NCI-H1417 treated with DMSO at 0.1 percent for 48 hours (cell line): ENCODE measurements at regions not wholly inside any gene's neighbourhood (a gene's known extent, or its start where the extent isn't known, plus 50 kb on each side); places are given as distances from the start of the nearest gene placed in this dataset.
"Not testable (repeated sequence)": the region's sequence is repeated elsewhere in the genome, so short reads cannot be mapped to it uniquely, and the experiment has no call there.

Experiments used
- DNase-seq: peaks from one replicate; lab custom pipeline; 2025; lab: John Stamatoyannopoulos, UW

DNA sequence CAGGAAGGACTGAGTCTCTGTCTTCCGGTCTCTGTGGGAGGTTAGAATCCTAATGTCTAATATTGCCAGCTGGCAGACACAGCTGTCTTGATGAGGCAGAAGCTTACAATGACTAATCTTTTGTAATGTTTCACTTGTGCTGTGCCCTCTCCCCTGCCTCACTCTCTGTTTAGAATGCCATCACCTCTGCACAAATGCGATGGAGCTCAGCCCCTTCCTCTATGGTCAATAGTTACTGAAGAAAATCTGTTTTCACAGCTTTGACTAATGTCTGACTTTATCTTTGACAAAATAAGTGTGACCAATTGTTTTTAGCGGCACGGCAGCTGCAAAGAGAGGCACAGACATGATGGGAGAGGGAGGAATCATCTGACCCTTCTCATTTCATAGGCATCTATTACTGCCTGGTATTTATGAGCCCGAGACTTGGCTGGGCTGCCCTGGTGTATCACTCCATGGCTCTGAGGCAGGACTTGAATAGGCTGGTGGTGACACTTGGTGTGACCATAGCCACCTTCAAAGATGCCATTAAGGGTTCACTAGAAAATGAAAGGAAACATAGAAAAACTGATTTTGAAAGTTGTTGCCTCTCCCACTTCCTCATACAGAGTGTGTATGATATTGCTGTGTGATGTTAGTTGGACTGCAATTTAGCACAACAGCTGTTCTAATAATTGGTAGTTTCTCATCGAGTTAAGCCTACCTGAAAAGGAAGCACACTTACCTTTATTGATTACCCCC lies 163.2 kb upstream of the NBPF11 start:
- DNase-seq = no peak

DNA sequence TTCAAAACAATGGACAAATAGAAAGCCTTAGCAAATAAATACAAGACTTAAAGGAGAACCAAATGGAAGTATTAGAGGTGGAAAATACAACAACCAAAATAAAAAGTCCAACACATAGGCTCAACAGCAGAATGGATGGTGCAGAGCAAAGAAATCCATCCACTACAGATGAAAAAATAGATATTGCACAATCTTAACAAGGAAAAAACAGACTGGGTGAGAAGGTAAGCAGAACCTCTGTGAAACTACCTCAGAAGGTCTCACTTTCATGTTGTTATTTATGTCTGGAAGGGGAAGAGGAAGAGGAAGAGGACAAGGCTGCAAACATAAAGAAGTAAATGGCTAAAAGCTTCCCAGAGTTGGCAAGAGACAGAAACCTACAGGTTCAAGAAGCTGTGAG lies 158.7 kb upstream of the NBPF11 start:
- no peak for DNase-seq

DNA sequence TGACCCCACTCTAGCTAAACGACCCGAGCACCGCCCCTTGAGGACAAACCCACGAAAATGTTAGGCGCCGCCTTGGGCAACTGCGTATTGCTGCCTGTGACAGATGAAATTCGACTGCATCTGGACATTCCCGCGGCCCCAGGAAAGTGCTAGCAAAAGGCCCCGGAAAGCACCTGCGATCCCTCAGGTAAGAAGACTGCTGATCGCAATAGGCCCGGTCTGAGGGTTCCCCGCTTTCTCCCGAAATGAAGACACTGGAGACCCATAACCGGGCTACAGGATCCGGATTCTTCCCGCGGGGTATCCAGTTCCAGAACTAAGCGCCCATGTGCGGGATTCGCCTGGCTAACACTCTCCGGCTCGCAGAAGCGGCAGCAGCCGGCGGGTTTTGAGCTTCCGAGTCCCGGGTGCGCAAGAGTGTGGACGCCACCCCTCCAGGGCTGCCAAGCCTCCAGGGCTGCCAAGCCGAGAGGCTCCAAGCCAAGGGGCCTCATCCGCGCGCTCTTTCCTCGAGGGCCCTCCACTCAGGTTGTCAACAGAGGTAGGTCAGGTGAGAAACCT lies 157.9 kb upstream of the NBPF11 start:
- DNase-seq = no peak

DNA sequence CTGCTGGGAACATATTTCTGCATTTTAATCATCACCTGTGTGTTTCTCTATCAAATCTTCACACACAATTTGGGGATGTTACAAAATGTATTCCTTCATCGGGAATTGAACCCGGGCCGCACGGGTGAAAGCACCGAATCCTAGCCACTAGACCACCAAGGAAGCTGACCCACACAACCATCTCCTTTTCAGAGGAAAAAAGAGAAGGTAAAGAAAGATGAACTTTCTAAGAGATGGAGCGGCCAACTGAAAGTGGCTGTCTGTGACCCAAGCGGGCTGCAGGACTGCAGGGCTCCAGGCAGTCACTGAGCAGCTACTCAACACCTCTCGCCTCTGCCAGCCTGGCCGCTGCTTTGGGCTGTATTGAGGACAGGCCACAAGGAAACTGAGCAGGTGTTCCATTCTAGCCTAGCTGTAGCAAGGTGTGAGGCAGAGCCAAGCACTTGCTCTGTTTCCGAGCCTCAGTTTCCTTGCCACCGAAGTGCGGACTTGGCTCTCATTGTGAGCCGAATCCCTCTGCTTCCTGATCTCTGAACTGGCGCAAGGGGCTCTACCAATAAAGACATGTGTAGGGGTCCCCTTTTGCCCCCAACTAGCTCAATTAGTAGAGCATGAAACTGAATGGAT lies 156.9 kb upstream of the NBPF11 start:
- no peak for DNase-seq

DNA sequence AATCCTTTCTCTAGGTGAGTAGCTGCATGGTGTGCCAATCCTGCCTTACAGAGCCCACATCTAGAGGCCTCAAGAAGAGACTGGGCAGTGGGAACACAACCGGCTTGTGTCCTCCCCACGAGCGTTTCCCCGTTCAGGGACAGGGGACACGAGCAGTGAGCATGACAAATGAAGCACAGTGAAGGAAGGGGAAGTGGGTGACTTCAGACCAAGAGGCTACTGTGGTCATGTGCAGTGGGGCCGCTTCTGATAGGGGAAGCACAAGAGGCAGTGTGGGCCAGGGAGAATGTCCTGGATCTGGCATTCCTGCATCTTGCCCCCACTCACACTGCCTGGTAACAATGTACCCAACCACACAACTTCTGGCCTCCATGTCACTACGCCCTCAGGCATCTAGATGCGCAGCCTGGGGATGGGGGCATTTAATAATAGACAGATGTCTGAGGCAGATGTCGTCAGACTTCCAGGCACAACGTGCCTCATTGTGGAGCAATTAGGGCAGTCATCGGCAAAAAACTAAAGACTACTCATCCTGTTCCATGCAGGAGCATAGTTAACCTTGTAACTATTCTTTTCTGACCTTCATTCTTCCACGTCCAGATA lies 155.6 kb upstream of the NBPF11 start:
- DNase-seq = no peak

DNA sequence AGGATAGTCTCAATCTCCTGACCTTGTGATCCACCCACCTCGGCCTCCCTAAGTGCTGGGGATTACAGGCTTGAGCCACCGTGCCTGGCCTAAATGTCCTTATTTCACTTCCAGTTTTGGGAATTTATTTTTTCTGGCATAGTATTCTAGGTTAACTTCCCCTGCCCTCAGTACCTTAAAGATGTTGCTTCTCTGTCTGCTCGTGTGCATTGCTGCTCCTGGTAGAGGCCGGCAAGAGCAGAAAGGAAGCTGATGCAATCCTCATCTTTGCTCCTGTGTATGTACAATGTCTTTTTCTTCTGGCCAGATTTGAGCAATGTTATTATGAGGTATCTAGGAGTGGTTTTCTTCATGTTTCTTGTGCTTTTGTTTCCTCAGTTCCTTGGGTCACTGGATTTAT lies 152.9 kb upstream of the NBPF11 start:
- DNase-seq = not testable (repeated sequence)

DNA sequence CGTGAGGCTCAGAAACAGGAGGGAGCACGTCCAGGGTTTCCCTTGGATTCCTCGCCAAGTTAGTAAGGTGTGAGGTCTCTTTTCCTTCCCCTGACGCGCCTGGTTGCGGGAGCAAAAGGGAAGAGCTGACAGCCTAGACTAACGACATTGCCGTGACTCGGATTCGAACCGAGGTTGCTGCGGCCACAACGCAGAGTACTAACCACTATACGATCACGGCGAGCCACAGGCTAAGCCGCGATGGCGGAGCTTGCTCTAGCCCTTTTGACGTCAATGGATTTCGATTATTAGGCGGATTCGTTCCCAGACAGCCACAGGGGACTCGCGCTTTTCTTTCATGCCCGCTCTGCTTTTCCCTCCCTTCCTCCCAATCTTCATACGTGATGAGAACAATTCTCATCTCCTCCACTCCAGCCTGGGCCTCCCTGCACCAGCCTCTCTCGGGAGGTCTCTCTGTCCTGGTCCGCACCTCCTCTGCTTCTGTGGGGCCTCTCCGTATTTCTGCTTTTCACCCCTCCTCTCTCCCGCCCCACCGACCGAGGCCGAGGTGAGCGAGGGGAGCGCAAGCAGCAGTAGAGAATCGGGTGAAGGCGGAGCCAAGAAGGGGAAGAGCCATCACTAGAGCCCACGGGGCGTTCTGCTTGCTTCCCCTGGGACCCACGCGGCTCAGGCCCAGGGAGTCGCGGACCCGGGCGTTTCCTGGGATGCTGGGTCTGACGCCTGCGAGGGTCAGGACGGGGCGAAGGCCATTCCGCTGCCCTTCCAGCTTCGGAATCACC lies 150.7 kb upstream of the NBPF11 start:
- DNase-seq = not testable (repeated sequence)

DNA sequence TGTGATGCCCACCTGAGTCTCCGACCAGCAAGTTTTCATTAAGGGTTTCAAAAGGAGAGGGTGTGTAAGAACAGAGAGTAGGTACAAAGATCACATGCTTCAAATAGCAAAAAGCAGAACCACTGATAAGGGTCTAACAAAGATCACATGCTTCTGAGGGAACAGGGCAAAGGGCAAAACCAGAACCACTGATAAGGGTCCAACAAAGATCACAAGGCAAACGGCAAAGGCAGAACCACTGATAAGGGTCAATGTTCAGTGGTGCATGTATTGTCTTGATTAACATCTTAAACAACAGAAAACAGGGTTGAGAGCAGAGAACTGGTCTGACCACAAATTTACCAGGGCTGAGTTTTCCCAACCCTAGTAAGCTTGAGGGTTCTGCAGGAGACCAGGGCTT lies 145.8 kb upstream of the NBPF11 start:
- DNase-seq = not testable (repeated sequence)

DNA sequence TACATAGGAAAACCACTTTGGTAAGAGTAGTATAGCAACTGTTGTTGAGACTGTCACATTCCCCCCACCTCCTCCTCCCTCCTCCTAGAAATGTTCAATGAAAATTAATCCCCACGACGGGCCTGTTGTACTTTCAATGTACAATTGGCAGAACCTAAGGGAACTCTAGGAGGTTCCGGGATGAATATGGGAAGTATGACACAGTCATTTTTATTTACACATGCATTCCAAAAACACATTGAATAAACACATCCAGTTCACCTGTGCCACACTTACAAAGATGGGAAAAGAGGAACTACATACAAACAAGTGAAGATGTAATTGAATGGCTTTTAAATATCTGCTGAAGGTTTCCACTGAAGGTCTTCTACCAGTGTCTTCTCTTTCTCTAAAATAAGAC lies 144.4 kb upstream of the NBPF11 start:
- DNase-seq = no peak

DNA sequence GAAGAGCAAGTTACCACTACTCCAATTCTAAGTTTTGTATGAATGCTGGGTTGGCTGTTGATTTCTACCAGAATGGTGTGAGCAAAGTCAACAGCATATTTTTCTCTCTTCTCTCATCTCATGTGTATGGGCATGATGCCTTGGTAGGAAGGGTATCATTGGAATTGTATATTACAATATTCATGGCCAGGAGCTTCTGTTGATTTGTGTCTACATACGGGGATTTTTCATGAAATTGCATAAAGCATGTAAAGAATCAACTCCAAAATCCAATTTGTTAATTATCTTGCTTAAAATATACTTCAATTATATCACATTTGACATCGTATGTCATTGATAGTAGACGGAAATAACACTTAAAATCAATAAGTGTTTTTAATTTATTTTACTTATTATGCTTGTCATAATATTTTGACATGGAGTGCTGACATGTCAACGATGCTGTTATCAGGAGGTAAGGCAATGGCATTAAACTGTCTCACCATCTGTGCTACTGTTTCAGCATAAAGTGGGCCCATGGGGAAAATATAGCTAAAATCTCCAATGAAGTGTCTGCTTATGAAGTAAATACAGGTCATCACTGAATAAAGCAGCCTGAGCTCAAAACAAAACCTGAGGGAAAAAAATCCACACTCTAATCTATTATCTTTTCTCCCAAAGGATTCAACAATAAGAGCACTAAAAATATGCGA lies 142.2 kb upstream of the NBPF11 start:
- no peak for DNase-seq

DNA sequence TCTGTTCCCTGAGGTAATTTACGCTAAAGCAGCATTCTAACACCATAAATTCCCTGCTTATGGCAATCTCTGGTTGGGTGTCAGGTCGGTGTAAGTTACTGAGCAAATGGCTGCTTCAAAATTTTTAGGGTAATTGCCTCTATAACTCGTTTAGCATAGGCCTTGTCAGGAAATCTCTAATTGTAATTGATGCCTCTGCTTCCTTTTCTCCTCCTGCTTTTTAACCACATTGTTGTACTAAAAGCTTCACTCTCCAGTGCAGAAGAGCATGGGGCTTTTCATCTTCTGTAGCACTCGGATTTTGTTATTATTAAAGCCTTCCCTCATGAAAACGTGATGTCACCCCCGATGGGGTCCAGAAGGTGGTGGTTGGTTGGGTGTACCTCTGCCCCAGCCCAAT lies 141.6 kb upstream of the NBPF11 start:
- no peak for DNase-seq

DNA sequence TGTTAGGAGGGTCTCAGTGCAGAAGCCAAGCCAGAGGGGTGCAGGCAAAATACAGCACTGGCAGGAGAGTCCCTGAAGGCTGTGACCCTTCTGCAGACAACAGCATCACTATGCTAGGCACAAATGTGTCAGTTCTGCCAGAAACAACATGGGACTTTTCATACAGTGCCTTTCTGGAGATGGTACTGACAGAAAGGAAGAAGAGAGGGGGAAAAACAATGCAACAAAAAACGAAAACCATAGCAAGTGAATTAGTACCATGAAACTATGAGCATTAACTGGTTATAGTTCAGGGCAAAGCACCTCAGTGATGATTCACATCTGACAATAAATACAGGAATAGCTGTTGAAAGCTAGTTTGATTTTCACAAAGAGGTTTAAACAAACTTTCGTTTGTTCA lies 140.8 kb upstream of the NBPF11 start:
- no peak for DNase-seq

DNA sequence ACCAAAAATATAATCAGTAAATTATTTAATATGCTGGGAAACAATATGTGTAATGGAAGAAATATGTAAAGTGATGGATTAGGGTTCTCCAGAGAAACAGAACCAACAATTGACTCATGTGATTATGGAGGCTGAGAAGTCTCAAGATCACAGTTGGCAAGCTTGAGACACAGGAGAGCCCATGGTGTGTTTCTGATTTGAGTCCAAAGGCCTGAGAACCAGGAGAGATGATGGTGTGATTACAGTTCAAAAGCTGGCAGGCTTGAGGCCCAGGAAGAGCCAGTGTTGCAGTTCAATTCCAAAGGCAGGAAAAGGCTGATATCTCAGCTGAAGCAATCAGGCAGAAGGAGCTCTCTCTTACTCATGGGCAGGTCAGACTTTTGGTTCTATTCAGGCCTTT lies 138.8 kb upstream of the NBPF11 start:
- no peak for DNase-seq

DNA sequence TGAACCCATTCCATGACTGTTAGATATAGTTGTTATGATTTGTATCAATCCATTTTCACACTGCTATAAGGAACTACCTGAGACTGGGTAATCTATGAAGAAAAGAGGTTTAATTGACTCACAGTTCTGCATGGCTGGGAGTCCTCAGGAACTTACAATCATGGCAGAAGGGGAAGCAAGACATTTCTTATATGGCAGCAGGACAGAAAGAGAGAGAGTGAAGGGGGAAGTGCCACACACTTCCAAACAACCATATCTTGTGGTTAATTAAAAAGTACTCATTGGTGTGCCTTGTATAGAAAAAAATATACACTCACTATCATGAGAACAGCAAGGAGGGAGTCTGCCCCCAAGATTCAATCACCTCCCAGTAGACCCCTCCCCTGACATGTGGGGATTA lies 137.6 kb upstream of the NBPF11 start:
- DNase-seq = no peak

DNA sequence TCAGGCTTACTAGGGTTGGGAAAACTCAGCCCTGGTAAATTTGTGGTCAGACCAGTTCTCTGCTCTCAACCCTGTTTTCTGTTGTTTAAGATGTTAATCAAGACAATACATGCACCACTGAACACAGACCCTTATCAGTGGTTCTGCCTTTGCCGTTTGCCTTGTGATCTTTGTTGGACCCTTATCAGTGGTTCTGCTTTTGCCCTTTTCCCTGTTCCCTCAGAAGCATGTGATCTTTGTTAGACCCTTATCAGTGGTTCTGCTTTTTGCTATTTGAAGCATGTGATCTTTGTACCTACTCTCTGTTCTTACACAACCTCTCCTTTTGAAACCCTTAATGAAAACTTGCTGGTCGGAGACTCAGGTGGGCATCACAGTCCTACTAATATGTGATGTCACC lies 133.9 kb upstream of the NBPF11 start:
- DNase-seq = not testable (repeated sequence)

DNA sequence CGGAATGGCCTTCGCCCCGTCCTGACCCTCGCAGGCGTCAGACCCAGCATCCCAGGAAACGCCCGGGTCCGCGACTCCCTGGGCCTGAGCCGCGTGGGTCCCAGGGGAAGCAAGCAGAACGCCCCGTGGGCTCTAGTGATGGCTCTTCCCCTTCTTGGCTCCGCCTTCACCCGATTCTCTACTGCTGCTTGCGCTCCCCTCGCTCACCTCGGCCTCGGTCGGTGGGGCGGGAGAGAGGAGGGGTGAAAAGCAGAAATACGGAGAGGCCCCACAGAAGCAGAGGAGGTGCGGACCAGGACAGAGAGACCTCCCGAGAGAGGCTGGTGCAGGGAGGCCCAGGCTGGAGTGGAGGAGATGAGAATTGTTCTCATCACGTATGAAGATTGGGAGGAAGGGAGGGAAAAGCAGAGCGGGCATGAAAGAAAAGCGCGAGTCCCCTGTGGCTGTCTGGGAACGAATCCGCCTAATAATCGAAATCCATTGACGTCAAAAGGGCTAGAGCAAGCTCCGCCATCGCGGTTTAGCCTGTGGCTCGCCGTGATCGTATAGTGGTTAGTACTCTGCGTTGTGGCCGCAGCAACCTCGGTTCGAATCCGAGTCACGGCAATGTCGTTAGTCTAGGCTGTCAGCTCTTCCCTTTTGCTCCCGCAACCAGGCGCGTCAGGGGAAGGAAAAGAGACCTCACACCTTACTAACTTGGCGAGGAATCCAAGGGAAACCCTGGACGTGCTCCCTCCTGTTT lies 128.9 kb upstream of the NBPF11 start:
- not testable (repeated sequence) for DNase-seq

DNA sequence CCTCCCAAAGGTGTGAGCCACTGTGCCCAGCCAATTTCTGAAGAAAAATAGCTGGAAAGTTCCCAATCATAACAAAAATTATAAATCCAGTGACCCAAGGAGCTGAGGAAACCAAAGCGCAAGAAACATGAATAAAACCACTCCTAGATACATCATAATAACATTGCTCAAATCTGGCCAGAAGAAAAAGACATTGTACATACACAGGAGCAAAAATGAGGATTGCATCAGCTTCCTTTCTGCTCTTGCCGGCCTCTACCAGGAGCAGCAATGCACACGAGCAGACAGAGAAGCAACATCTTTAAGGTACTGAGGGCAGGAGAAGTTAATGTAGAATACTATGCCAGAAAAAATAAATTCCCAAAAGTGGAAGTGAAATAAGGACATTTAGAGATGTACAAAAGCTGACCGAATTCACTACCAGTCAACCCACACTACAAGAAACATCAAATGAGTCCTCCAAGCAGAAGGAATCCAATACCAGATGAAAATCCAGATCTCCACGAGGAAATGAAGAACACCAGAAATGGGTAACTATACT lies 127.0 kb upstream of the NBPF11 start:
- DNase-seq = not testable (repeated sequence)

DNA sequence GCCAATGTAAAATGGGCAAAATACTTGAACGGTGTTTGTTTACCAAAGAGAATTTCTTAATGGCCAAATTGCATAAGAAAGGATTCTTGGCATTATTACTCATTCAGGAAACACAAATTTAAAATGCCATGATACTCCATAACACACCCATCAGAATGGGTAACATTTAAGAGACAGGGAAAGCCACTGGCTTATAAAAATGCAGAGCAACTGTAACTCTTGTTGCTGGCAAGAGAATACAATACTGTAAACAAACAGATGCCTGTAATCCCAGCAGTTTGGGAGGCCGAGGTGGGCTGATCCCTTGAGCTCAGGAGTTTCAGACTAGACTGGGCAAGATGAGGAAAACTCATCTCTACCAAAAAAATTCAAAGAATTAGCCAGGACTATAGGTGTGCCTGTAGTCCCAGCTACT lies 125.8 kb upstream of the NBPF11 start:
- DNase-seq = not testable (repeated sequence)

DNA sequence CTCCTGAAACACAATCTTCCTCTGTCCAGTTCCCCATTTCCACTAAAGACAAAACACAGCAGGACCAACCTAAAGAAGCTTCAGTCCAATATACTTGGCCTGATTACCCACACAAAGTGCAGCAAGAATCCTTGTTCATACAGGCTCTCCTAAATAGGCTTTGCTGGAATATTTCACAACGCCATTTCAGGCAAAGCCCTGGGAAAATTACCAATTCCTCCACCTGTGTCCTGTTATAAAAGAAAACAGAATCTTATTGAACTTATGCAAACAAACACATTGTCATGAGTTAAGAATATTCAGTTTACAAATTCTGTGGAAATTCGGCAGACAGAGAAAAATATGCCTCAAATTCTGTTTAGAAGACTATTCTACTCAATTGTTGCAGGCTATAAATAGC lies 115.0 kb upstream of the NBPF11 start:
- DNase-seq = not testable (repeated sequence)

DNA sequence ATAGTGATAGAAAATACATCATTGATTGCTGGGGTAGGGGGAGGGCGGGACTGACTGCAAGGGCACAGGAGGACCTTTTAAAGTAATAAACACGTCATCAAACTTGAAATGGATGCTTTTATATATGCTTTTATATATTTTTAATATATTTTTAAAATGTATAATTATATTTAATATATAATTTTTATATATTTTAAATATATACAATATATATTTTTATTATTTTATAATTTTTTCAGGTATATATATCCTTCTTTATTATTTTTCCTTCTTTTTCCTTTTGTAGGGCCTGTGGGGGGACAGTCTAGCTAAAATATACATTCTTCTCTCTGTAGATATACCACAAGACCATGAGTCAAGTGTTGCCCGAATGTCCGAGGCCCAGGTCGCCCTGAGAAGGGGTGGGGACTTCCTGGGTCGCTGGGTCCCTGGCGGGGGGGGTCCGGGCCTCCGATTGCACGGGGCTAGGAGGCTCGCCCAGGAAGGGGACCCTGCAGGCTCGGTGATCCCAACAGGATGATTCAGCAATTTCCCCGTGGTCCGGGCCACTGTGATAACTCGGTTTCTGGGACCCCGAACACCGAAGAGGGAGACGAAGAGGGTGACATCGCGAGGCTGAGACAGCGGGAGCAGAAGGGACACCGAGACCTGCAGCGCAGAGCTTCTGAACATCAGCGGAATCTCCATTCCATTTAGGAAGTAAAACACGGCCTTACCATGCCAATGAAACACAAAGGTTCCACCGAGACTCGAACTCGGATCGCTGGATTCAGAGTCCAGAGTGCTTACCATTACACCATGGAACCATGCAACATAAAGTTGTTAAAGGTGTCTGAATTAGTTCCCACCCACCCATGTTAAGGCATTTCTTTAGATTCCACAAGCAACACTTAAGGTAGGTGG lies 112.5 kb upstream of the NBPF11 start:
- no peak for DNase-seq
